Glomerular endothelial cell (primary cell): ENCODE measurements at regions not wholly inside any gene's neighbourhood (a gene's known extent, or its start where the extent isn't known, plus 50 kb on each side); places are given as distances from the start of the nearest gene placed in this dataset.

Experiments
- DNase-seq: peaks from one replicate; pipeline ENCODE4 v3.0.0-alpha.2; 2011; ENCODE audit warnings: low read depth, low spot score; ENCODE audit errors: extremely low read depth

- DNase-seq = no peak
Observed at GRCh38 chr14:71525663-71526221, 406.5 kb upstream of the RGS6 start.

GRCh38 chr14:71526388-71526787 is 405.8 kb upstream of the RGS6 start:
- no peak for DNase-seq

- DNase-seq = no peak
Observed at GRCh38 chr14:71527838-71528237, 404.4 kb upstream of the RGS6 start.

GRCh38 chr14:71529848-71530247 is 402.4 kb upstream of the RGS6 start:
- DNase-seq = no peak

DNA sequence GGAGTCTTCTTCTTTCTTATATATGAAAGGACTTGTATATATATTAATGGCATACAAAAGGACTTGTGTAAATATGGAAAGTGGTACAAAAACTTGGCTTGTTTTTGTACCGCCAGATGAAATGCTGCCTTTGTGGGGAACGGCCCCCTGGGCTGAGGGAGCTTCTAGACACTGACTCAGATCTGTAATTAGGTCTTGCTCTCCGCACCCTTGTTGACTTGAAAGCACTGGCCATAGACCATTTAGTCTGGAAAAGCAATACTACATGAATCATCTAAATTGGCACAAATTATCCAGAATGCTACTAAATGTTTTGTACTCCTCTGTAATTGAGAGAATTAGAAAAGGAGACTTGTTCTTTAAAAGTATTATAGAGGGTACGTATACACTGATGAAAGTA is 399.9 kb upstream of the RGS6 start:
- no peak for DNase-seq

DNA sequence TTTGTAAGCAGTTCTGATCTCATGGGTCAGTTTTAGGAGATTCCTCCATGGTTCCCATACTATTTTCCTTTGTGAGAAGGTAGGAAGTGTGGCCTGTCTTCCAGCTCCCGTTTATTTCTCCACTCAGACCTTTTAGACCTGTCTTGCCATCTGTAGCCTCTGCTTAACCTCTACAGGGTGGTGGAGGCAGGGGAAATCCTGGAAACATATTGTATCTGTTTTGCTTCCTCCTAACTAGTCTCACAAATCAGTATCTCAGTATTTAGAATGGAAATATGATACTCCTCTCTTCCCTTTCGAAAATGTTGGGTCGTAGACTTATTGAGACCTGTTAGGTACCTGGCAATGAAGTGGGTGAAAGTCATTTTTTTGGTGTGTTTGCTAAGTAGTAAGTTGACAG is 399.4 kb upstream of the RGS6 start:
- no peak for DNase-seq

DNA sequence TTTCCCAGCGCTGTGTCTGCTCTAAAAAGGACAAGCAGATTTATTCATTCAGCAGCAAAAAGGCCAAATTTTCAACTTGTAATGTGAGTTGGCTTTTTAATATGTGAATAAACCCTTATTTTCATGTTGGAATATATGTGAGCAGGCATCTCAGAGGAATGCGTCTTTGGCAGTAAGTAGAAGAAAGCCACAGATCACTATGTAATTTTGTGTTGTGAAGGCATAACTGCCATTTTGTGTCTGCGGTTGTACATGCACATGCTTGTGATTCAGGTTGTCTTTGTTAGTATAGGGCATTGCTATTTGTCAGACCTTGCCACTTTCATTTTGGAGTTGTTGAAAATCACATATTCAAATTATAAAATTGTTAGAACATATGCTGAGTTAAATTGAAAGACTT is 398.8 kb upstream of the RGS6 start:
- no peak for DNase-seq

DNA sequence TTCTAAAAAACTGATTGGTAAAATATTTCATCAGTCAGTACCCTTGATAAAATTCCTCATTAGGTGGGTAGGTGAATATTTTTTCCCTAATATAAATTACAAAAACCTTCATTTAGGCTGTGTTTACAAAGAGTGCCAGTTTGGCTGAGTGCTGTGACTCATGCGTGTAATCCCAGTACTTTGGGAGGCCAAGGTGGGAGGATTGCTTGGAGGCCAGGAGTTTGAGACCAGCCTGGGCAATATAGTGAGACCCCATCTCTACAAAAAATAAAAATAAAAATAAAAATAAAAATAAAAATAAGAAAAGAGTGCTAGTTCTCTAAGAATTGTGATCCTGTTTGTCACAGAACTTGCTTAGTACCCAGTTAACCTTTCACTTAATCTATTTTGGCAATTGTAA is 398.4 kb upstream of the RGS6 start:
- no peak for DNase-seq

DNA sequence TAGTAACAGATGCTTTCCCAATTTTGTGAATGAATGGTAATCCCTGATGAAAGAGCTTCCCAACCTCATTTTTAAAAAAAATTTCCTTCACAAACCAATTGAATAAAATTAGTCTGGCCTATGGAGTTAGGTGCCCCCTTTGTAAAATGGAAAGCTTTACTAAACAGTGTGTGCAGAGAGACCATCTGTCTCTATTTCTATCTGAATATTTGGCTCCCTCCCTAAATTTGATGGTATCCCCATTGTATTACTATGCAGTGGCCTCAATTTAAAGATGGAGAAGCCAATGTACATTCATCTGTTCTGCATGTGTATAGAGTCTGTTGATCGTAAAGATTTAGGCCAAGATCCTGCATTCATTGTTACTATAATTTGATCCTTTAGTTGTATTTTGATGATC is 397.7 kb upstream of the RGS6 start:
- DNase-seq = no peak

GRCh38 chr14:71536015-71536740 is 396.1 kb upstream of the RGS6 start:
- no peak for DNase-seq

DNA sequence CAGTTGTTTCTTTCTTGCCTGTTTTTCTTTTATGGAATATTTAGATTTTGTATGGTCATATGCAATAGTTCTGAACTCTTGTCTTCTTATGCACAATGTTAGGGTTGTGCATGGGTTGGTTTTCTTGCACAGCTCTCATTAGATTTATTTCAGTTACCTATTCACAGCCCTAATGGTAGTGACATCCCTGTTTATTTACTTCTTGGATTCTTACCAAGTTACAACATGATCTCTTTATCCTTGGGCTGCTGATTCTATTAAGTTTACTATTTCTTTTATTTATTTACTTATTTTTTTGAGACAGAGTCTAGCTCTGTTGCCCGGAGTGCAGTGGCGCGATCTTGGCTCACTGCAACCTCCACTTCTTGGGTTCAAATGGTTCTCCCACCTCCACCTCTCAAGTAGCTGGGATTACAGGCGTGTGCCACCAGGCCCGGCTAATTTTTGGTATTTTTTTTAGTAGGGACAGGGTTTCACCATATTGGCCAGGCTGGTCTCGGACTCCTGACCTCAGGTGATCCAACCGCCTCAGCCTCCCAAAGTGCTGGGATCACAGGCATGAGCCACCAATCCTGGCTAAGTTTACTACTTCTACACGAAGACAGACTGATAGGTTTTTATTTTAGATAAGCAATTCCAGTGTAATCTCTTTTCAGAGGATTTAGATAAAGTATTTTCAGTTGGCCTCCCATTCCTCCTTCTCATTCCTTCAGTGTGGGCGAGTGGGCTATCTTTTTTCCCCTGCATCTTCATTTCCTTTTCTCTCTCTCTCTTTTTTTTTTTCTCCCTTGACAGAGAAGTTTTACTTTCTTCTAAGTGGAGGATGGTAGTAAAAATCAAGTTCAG is 395.1 kb upstream of the RGS6 start:
- DNase-seq = no peak

GRCh38 chr14:71538288-71538687 is 393.9 kb upstream of the RGS6 start:
- DNase-seq = no peak

- DNase-seq = no peak
Observed at GRCh38 chr14:71538938-71539649, 393.1 kb upstream of the RGS6 start.

DNA sequence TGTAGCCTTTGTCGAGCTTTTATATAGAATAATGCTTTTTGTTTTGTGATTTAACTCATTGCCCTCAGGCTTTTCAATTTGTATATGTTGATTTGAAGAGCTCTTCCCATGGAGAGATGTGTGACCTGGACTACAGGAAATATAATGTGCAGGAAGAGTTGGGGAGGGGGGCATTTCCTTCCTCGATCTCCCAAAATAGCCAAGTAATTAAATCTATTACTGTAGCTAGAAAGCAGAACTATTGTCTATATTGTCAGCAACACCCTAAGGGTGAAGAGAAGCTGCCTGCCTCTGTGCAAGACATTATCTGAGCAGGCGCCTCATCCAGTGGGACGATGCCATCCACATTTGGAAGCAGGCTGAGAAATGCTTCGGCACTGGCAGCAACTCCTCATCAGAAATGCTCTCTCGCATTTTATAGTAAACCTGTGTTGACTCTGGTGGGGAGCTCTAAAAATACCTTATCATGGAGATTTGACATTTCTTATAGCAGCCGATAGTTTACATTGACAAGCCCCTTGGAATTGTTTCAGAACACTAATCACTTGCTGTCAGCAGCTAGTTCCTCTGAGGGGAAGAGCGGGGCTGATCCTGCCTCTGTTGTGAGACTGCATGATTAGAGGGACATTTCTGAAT is 392.5 kb upstream of the RGS6 start:
- DNase-seq = no peak

GRCh38 chr14:71541271-71541670 is 391.0 kb upstream of the RGS6 start:
- no peak for DNase-seq

- DNase-seq = no peak
Observed at GRCh38 chr14:71541973-71542690, 390.1 kb upstream of the RGS6 start.

GRCh38 chr14:71549421-71550050 is 382.7 kb upstream of the RGS6 start:
- DNase-seq = no peak

DNA sequence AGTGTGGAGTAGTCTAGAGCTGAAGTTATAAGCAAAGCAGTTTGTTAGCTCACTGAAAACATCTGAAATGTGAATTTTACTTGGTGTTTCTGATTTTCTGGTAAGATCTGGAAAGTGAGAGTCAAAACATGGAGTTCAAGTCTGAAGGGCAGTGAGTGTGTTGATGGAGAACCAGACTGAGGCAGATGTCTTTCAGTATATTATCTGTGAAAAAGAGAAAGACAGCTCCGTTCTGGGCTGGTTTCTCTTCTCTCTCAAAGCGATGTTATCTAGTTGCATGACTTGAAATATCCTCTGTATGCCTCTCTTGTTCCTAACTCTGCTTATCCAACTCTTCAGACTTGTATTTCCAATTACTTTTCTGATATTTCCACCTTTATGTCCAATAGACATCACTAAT is 381.9 kb upstream of the RGS6 start:
- DNase-seq = no peak

- DNase-seq = no peak
Observed at GRCh38 chr14:71551291-71551950, 380.8 kb upstream of the RGS6 start.
